K562 (cell line): ENCODE measurements at regions not wholly inside any gene's neighbourhood (a gene's known extent, or its start where the extent isn't known, plus 50 kb on each side); places are given as distances from the start of the nearest gene placed in this dataset.

Experiments
- ATAC-seq: fragments of 200-7000 bp; cut with Tn5 transposase; 3 replicates; pipeline ENCODE4 v1.9.1; 2020; ENCODE audit warnings: moderate library complexity
- BruUV-seq: library from RNA; stranded (reverse); fragments of 400-500 nt; replicated peaks from 2 replicates; lab custom pipeline; 2021; lab: Mats Ljungman, UMichigan
- CTCF ChIA-PET: fragments of 300-600 bp; formaldehyde crosslinking; extraction: SDS; loops from one replicate; lab custom pipeline; 2021; ENCODE audit warnings: low intra/inter-chr PET ratio; lab: Yijun Ruan, JAX
- POLR2A ChIA-PET: fragments of 300-600, 350-650 bp; sonication (Branson Sonifier 250); formaldehyde crosslinking; extraction: SDS; loops from one replicate; lab custom pipeline; 2021; ENCODE audit warnings: antibody characterized with exemption, inconsistent platforms; lab: Yijun Ruan, JAX
- DNase-seq, 4 experiments: peaks; one replicate each; pipeline versions ENCODE4 v3.0.0 to v3.0.0-alpha.2; 2011 to 2018; ENCODE audit warnings: low spot score in 3 of 4, mixed read lengths in 3 of 4; ENCODE audit errors: extremely low read depth in 1 of 4
- FAIRE-seq: peaks from 2 replicates; lab custom pipeline; 2011; peaks lifted over from hg19 to GRCh38; lab: Jason Lieb, UNC
- H2AFZ ChIP-seq: 2 replicates; pipeline ENCODE4 v1.6.0; 2011; ENCODE audit warnings: low read depth, low read length, control low read depth, inconsistent platforms
- H3K27ac ChIP-seq: fragments of 200-600 bp; 3 replicates; pipeline ENCODE4 v1.8.0; 2011; ENCODE audit warnings: low read depth, mild to moderate bottlenecking, control low read depth, inconsistent platforms, low read length, moderate library complexity, mixed read lengths; ENCODE audit errors: extremely low read depth
- H3K27me3 ChIP-seq, 2 experiments: fragments of 300-600 bp in 1 of 2; 2 replicates in 1 of 2; 3 replicates in 1 of 2; pipeline versions ENCODE4 v1.6.0 to v1.8.0; 2011; ENCODE audit warnings: inconsistent platforms in 2 of 2, low read length in 2 of 2, mild to moderate bottlenecking in 1 of 2, mixed read lengths in 1 of 2, moderate library complexity in 1 of 2; ENCODE audit not compliant: control insufficient read depth in 2 of 2, insufficient read depth in 2 of 2
- H3K36me3 ChIP-seq: fragments of 300-600 bp; 3 replicates; pipeline ENCODE4 v1.8.0; 2011; ENCODE audit warnings: mild to moderate bottlenecking, low read length, inconsistent platforms; ENCODE audit not compliant: control insufficient read depth, insufficient read depth
- H3K4me1 ChIP-seq, 2 experiments: fragments of 200-600 bp in 1 of 2; replicated peaks in 1 of 2; 2 replicates in 1 of 2; 3 replicates in 1 of 2; pipeline versions ENCODE4 v1.5.1 to v1.8.0; 2011; ENCODE audit warnings: inconsistent platforms in 2 of 2, low read length in 2 of 2, mild to moderate bottlenecking in 1 of 2, mixed read lengths in 1 of 2, moderate library complexity in 1 of 2; ENCODE audit not compliant: control insufficient read depth in 2 of 2, insufficient read depth in 2 of 2
- H3K4me2 ChIP-seq: 2 replicates; pipeline ENCODE4 v1.6.1; 2011; ENCODE audit warnings: low read length, control low read depth, inconsistent platforms, mixed read lengths; ENCODE audit not compliant: insufficient read depth
- H3K4me3 ChIP-seq: fragments of 200-600 bp; sonication (generic), shearing (Covaris generic); 2 replicates; pipeline ENCODE4 v1.5.1; 2016; ENCODE audit warnings: control low read depth, inconsistent platforms
- H3K79me2 ChIP-seq: fragments of 200-600 bp; 3 replicates; pipeline ENCODE4 v1.8.0; 2011; ENCODE audit warnings: low read length, inconsistent platforms; ENCODE audit not compliant: control insufficient read depth, insufficient read depth
- H3K9ac ChIP-seq, 2 experiments: 2 replicates each; pipeline versions ENCODE4 v1.6.0 to v1.6.1; 2011; ENCODE audit warnings: low read depth in 2 of 2, low read length in 2 of 2, control low read depth in 1 of 2, inconsistent platforms in 1 of 2, mild to moderate bottlenecking in 1 of 2, mixed read lengths in 1 of 2; ENCODE audit not compliant: insufficient read depth in 1 of 2
- H3K9me1 ChIP-seq: one replicate; pipeline ENCODE4 v1.6.0; 2011; ENCODE audit warnings: inconsistent platforms, mild to moderate bottlenecking, low read length, moderate library complexity; ENCODE audit not compliant: control insufficient read depth, insufficient read depth
- H3K9me3 ChIP-seq: replicated peaks from 2 replicates; pipeline ENCODE4 v1.5.1; 2011; ENCODE audit warnings: low read depth, low read length, inconsistent platforms; ENCODE audit not compliant: control insufficient read depth, insufficient read depth
- H4K20me1 ChIP-seq: replicated peaks from 2 replicates; pipeline ENCODE4 v1.6.1; 2011; ENCODE audit warnings: low read length, inconsistent platforms, mixed read lengths; ENCODE audit not compliant: control insufficient read depth, insufficient read depth
- ARHGAP35 ChIP-seq: fragments of 450-650 bp; IDR thresholded peaks from 2 replicates; pipeline ENCODE4 v1.6.1; 2018; ENCODE audit not compliant: partially characterized antibody
- ATF1 ChIP-seq, 2 experiments: fragments of 450-650 bp in 1 of 2; IDR thresholded peaks; 2 replicates each; pipeline ENCODE4 v1.6.1; 2016; ENCODE audit warnings: missing compliant biosample characterization in 1 of 2, missing genetic modification characterization in 1 of 2
- BRCA1 ChIP-seq, 2 experiments: fragments of 450-650 bp in 1 of 2; sonication (generic) in 1 of 2; formaldehyde crosslinking in 1 of 2; IDR thresholded peaks; 2 replicates each; pipeline versions ENCODE4 v1.5.0 to v1.6.1; 2017 to 2020; ENCODE audit warnings: mild to moderate bottlenecking in 1 of 2, missing genetic modification reagents in 1 of 2
- CHD2 ChIP-seq: IDR thresholded peaks from 2 replicates; pipeline ENCODE4 v1.6.1; 2011; ENCODE audit warnings: low read depth, low read length
- EP400 ChIP-seq: fragments of 450-650 bp; IDR thresholded peaks from 2 replicates; pipeline ENCODE4 v1.6.1; 2017; ENCODE audit warnings: antibody characterized with exemption, mild to moderate bottlenecking, moderate library complexity
- KAT8 ChIP-seq: fragments of 450-650 bp; IDR thresholded peaks from 2 replicates; pipeline ENCODE4 v1.6.1; 2016; ENCODE audit warnings: low read depth, mild to moderate bottlenecking
- MECOM ChIP-seq: fragments of 250-450 bp; sonication (Bioruptor Pico); IDR thresholded peaks from 2 replicates; pipeline ENCODE4 v1.8.0; 2022; ENCODE audit warnings: inconsistent platforms
- POLR2B ChIP-seq: fragments of 450-650 bp; IDR thresholded peaks from 2 replicates; pipeline ENCODE4 v1.6.1; 2018; ENCODE audit warnings: low read depth; ENCODE audit not compliant: partially characterized antibody
- SMAD3 ChIP-seq: fragments of 450-650 bp; formaldehyde crosslinking; conservative IDR thresholded peaks from 2 replicates; pipeline ENCODE4 v1.4.0; 2020; ENCODE audit warnings: mild to moderate bottlenecking
- SRSF9 ChIP-seq: fragments of 200-400 bp; formaldehyde crosslinking; IDR thresholded peaks from 2 replicates; pipeline ENCODE4 v1.6.1; 2017; ENCODE audit warnings: low read depth, low read length, borderline replicate concordance
- STAT5A ChIP-seq: IDR thresholded peaks from 2 replicates; pipeline ENCODE4 v1.6.1; 2012; ENCODE audit warnings: low read length, inconsistent platforms, borderline replicate concordance
- ZNF239 ChIP-seq: fragments of 250-450 bp; sonication (Bioruptor Pico); IDR thresholded peaks from 2 replicates; pipeline ENCODE4 v1.4.0; 2020; ENCODE audit warnings: mild to moderate bottlenecking
- ZNF830 ChIP-seq: fragments of 250-450 bp; sonication (Bioruptor Pico); IDR thresholded peaks from 2 replicates; pipeline ENCODE4 v1.5.0; 2021; ENCODE audit warnings: mild to moderate bottlenecking
- WGBS: fragments of 100-300 bp; shearing (Covaris generic); methylation state at CpG from one replicate; pipeline ENCODE4 v1.1.6; 2016; ENCODE audit warnings: low coverage, mixed read lengths; ENCODE audit not compliant: insufficient coverage; ENCODE audit errors: missing lambda C conversion rate; 5-methylcytosine and 5-hydroxymethylcytosine counted together
- in situ Hi-C: fragments of 300-500 bp; cut with MboI; formaldehyde crosslinking; loops from 4 replicates; pipeline ENCODE4 v1.15.0; 2018; ENCODE audit warnings: inconsistent platforms, mixed read lengths
- intact Hi-C: fragments of 100-400 bp; cut with micrococcal nuclease; formaldehyde crosslinking; loops from 2 replicates; pipeline ENCODE4 v1.14.2; 2022
- TF ChIP-seq, protein P1 (sequence below): fragments of 200-800 bp; sonication (Bioruptor generic); IDR thresholded peaks from 2 replicates; pipeline ENCODE4 v1.6.1; 2016; ENCODE audit warnings: missing genetic modification characterization, missing compliant biosample characterization
- TF ChIP-seq, protein P2 (sequence below): sonication (generic); formaldehyde crosslinking; IDR thresholded peaks from 2 replicates; pipeline ENCODE4 v1.8.0; 2022; ENCODE audit warnings: mild to moderate bottlenecking, low read depth, missing genetic modification reagents
- TF ChIP-seq, protein P3 (sequence below): fragments of 450-650 bp; IDR thresholded peaks from 2 replicates; pipeline ENCODE4 v1.6.1; 2016; ENCODE audit warnings: low read depth, mild to moderate bottlenecking, moderate library complexity

DNA sequence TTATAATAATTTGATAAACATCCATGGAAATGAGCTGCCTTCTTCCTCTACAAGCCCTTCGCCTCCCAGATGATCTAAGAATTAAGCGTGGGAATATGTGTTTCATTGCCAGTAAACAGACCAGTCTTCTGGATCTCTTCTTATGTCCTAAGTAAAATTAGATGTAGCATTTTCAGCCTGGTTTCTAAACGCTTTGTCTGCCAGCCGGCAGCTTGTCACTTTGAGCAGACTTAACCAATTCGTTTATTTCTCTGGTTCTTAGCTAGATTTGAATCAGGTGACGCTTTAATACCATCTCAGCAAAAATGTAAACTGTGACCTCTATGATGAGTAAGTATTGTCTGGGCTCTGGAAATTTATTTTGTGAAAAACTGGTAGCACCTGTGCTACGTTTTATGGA is 380.6 kb upstream of the NUDT12 start:
- BruUV-seq: no TSS peak
- Histone ChIP-seq H2AFZ (no peak overlapping the region), H3K27ac (no peak overlapping the region), H3K9ac (no peak overlapping the region), H3K9me1 (no peaks in the 10 kb centered on the region), H3K27me3 (no peaks in the 10 kb centered on the region), H3K4me1 (no peaks in the 10 kb centered on the region), H3K79me2 (no peaks in the 10 kb centered on the region), H3K4me2 (no peak overlapping the region), H3K36me3 (no peaks in the 10 kb centered on the region), H3K9me3 (no peaks in the 10 kb centered on the region), H3K4me3 (no peak overlapping the region), H4K20me1 (no peaks in the 10 kb centered on the region)
- in situ Hi-C loops (no loop called here), intact Hi-C loops (no loop called here)
- FAIRE-seq (no peak), ATAC-seq (no peak), DNase-seq (no peak)
- ChIA-PET POLR2A (no interaction called here), CTCF (no interaction called here)
- WGBS: under 1% methylated on average over 7 of the region's 7 CpGs
- TF ChIP-seq ZNF239 (CRISPR knock-in tag): no peak
- TF ChIP-seq ARHGAP35: no peak
- no peak for TF ChIP-seq ATF1 (CRISPR knock-in tag; IDR thresholded peaks at IDR 0.05)
- no peak for TF ChIP-seq ATF1 (tag; IDR thresholded peaks at IDR 0.05)
- TF ChIP-seq, protein P1, sequence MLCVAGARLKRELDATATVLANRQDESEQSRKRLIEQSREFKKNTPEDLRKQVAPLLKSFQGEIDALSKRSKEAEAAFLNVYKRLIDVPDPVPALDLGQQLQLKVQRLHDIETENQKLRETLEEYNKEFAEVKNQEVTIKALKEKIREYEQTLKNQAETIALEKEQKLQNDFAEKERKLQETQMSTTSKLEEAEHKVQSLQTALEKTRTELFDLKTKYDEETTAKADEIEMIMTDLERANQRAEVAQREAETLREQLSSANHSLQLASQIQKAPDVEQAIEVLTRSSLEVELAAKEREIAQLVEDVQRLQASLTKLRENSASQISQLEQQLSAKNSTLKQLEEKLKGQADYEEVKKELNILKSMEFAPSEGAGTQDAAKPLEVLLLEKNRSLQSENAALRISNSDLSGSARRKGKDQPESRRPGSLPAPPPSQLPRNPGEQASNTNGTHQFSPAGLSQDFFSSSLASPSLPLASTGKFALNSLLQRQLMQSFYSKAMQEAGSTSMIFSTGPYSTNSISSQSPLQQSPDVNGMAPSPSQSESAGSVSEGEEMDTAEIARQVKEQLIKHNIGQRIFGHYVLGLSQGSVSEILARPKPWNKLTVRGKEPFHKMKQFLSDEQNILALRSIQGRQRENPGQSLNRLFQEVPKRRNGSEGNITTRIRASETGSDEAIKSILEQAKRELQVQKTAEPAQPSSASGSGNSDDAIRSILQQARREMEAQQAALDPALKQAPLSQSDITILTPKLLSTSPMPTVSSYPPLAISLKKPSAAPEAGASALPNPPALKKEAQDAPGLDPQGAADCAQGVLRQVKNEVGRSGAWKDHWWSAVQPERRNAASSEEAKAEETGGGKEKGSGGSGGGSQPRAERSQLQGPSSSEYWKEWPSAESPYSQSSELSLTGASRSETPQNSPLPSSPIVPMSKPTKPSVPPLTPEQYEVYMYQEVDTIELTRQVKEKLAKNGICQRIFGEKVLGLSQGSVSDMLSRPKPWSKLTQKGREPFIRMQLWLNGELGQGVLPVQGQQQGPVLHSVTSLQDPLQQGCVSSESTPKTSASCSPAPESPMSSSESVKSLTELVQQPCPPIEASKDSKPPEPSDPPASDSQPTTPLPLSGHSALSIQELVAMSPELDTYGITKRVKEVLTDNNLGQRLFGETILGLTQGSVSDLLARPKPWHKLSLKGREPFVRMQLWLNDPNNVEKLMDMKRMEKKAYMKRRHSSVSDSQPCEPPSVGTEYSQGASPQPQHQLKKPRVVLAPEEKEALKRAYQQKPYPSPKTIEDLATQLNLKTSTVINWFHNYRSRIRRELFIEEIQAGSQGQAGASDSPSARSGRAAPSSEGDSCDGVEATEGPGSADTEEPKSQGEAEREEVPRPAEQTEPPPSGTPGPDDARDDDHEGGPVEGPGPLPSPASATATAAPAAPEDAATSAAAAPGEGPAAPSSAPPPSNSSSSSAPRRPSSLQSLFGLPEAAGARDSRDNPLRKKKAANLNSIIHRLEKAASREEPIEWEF (CRISPR knock-in tag): no peak
- TF ChIP-seq, protein P2, sequence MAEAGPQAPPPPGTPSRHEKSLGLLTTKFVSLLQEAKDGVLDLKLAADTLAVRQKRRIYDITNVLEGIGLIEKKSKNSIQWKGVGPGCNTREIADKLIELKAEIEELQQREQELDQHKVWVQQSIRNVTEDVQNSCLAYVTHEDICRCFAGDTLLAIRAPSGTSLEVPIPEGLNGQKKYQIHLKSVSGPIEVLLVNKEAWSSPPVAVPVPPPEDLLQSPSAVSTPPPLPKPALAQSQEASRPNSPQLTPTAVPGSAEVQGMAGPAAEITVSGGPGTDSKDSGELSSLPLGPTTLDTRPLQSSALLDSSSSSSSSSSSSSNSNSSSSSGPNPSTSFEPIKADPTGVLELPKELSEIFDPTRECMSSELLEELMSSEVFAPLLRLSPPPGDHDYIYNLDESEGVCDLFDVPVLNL (CRISPR knock-in tag): no peak
- TF ChIP-seq KAT8: no peak
- no peak for TF ChIP-seq EP400
- TF ChIP-seq BRCA1 (IDR thresholded peaks at IDR 0.05): no peak
- no peak for TF ChIP-seq BRCA1 (CRISPR knock-in tag; IDR thresholded peaks at IDR 0.05)
- no peak for TF ChIP-seq POLR2B
- TF ChIP-seq SMAD3 (CRISPR knock-in tag): no peak
- no peak for TF ChIP-seq SRSF9
- no peak for TF ChIP-seq ZNF830
- TF ChIP-seq, protein P3, sequence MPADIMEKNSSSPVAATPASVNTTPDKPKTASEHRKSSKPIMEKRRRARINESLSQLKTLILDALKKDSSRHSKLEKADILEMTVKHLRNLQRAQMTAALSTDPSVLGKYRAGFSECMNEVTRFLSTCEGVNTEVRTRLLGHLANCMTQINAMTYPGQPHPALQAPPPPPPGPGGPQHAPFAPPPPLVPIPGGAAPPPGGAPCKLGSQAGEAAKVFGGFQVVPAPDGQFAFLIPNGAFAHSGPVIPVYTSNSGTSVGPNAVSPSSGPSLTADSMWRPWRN: no peak
- TF ChIP-seq CHD2: no peak
- no peak for TF ChIP-seq STAT5A
- TF ChIP-seq MECOM (CRISPR knock-in tag): no peak
